22Rv1 (cell line): ENCODE measurements at regions not wholly inside any gene's neighbourhood (a gene's known extent, or its start where the extent isn't known, plus 50 kb on each side); places are given as distances from the start of the nearest gene placed in this dataset.

Experiments
- H3K27ac ChIP-seq: fragments of 450-650 bp; 2 replicates; pipeline ENCODE4 v1.5.1; 2017
- ZFX ChIP-seq: fragments of 450-650 bp; IDR thresholded peaks from 2 replicates; pipeline ENCODE4 v1.6.1; 2017; ENCODE audit warnings: antibody characterized with exemption, borderline replicate concordance
- TF ChIP-seq, protein P1 (sequence below): fragments of 450-650 bp; IDR thresholded peaks from 2 replicates; pipeline ENCODE4 v1.5.1; 2017; ENCODE audit warnings: mild to moderate bottlenecking

DNA sequence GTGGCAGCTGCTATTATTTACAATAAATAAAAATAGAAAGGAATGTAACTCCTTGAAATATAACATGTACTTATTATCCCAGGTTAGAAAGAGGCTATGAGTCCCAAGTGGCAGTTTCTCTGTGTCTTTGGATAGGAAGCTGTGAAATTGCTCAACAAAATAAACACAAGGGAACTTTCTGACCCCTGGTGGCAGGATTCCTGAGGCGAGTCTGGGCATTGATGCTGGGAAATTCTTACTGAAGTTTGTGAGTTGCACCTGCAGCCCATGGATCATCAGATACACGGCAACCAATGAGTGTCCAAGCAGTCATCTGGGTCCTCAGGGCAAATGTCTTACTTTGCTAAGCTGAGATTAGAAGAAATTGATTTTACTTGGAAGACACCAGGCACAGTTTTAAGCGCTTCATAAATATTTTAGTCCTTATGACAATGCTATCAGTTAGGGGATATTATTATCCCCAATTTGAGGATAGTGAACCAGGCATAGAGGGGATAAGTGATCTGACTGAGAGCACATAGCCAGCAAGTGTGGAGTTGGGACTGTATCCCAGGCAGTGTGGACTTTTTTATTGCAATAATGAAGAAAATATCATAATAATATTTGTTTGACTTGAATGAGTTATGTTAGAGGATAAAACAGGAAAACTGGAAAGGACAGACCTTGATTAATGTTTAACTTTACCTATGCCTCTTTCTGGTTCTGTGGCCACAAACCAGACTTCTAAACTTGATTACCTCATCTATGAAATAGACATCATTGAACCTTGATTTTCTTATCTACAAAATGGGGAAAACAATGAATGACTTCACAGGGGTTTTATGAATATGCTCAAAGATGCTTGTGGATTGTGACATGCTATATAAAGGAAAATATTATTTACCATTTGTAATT, 265.5 kb upstream of the ADAMTSL1 start:
- H3K27ac ChIP-seq = no peak overlapping the region
- TF ChIP-seq ZFX = no peak
- TF ChIP-seq, protein P1, sequence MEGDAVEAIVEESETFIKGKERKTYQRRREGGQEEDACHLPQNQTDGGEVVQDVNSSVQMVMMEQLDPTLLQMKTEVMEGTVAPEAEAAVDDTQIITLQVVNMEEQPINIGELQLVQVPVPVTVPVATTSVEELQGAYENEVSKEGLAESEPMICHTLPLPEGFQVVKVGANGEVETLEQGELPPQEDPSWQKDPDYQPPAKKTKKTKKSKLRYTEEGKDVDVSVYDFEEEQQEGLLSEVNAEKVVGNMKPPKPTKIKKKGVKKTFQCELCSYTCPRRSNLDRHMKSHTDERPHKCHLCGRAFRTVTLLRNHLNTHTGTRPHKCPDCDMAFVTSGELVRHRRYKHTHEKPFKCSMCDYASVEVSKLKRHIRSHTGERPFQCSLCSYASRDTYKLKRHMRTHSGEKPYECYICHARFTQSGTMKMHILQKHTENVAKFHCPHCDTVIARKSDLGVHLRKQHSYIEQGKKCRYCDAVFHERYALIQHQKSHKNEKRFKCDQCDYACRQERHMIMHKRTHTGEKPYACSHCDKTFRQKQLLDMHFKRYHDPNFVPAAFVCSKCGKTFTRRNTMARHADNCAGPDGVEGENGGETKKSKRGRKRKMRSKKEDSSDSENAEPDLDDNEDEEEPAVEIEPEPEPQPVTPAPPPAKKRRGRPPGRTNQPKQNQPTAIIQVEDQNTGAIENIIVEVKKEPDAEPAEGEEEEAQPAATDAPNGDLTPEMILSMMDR = peak; percentile 56

DNA sequence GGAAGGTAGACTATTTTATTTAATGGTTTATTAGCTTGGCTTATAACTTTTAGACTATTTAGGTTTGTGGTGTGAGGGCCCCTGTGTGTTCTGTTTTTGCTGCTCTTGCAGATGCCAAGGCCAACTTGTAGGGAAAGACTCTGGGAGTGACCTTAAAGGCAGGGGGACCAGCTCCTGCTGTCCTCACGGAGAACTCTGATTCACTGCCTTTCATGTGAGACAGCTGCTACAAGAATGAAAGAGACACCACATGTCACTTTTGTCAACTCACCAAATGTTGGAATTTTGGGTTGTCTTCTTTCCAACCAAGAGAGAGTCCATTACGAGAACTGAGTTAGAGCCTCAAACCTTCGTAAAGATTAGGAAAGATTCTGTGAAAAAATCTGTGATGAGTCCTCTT, 258.3 kb upstream of the ADAMTSL1 start:
- H3K27ac ChIP-seq = no peak overlapping the region
- TF ChIP-seq, protein P1 = no peak
- TF ChIP-seq ZFX = no peak

DNA sequence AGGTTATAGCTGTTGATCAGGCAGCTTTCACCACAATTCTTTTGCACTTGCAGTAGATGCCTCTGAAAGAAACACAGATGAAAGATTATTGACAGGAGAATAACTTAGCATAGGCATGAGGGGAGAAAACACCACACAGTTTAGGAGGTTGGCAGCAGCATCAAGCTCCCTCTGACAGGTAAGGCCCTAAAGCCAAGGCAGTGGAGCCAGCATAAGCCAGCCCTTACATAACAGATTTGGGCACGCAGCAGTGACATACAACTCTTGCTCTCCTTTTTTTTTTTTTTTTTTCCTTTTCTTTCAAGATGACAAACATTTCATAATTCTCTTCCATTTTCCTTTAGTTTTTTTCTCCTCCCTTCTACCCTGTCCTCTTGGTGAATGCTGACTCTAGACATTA, 257.6 kb upstream of the ADAMTSL1 start:
- TF ChIP-seq, protein P1 = no peak
- no peak for TF ChIP-seq ZFX

DNA sequence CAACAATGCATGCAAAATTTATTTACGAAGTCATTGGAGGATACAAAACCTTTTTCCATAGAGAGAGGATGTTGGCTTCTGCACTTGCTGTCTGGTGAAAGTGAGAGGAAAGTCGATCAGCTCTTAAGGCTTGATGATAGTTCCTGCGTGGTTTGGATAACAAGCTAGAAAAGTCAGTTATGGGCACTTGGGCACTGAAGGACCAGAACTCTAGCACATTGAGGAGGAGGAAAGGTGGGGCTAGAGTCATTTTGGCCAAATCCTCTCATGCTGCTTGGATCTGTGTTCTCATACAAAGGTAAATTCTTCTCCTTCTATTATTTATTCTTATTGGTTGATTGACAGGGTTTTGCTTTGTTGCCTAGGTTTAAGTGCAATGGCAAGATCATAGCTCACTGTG, 245.9 kb upstream of the ADAMTSL1 start:
- H3K27ac ChIP-seq = no peak overlapping the region
- TF ChIP-seq, protein P1 = no peak
- no peak for TF ChIP-seq ZFX

More for the DNA sequence above, 257.6 kb upstream of the ADAMTSL1 start:
- no peak overlapping the region for H3K27ac ChIP-seq

DNA sequence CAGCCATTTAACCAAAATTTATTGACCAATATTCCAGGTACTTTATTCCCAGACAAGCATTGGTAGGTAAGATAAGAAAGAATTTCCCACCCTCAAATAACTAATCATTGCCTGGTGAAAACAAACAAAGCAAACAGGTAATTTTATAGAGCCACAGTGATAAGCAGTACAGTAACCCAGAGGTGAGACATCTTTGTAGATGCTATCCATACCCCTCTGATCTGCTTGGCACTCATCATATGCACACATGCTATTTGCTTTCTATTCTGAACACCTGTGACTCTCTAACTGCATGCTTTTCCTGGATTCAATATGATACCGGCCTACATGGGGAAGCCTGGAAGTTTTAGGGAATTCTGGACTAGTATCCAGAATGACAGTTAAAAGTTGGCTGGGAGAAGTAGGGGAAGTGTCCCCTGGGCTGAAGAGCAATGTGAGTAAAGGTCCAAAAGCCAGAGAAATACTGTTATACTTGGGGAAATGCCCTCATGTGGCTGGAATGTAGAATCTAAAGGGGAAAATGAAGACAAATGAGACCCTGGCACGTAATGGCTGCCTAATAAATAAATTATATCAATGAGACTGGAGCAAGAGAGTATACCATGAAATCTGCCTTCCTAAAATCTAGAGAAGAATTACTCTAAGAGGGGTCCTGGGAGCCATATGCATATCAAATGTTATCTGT, 243.8 kb upstream of the ADAMTSL1 start:
- H3K27ac ChIP-seq = no peak overlapping the region
- no peak for TF ChIP-seq ZFX
- TF ChIP-seq, protein P1 = no peak

DNA sequence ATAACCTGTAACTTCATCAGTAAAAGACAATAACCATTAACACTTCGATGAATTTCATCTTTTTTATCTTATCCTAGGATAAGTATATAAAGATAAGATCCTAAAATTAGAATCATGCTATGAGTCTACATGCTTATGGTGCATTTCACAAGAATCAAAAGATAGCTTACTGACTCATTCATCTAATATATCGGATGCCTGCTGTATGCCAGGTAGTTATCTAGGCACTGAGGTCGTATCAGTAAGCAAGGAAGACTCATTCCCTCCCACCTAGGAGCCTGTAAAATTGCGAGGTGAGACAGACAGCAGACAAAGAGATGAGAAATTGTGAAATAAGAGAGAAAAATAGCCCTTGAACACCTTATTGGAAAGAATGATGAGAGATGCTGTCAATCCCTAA, 240.6 kb upstream of the ADAMTSL1 start:
- H3K27ac ChIP-seq = no peak overlapping the region
- TF ChIP-seq, protein P1 = no peak
- no peak for TF ChIP-seq ZFX
